Tibial nerve (tissue), 4 donors: ENCODE measurements at regions not wholly inside any gene's neighbourhood (a gene's known extent, or its start where the extent isn't known, plus 50 kb on each side); places are given as distances from the start of the nearest gene placed in this dataset.

Experiments
- DNase-seq, 2 donors: peaks; one replicate each; pipeline ENCODE4 v3.0.0-alpha.2; 2019; ENCODE audit warnings: low spot score in 2 of 2
- H3K27ac ChIP-seq, 4 donors: fragments of 200-600 bp; sonication (generic) in 3 of 4; one replicate each; pipeline ENCODE4 v1.5.1; 2017 to 2019; ENCODE audit warnings: mild to moderate bottlenecking in 1 of 4
- H3K27me3 ChIP-seq, 2 donors: fragments of 200-600 bp; sonication (generic) in 1 of 2; one replicate each; pipeline versions ENCODE4 v1.5.1 to v1.6.0; 2017 to 2019
- H3K36me3 ChIP-seq, 3 donors: fragments of 200-600 bp; sonication (generic); one replicate each; pipeline ENCODE4 v1.5.1; 2018 to 2019
- H3K4me1 ChIP-seq, 4 donors: fragments of 200-600 bp; sonication (generic) in 3 of 4; one replicate each; pipeline ENCODE4 v1.5.1; 2017 to 2019
- H3K4me3 ChIP-seq, 4 donors: fragments of 200-600 bp; sonication (generic) in 3 of 4; one replicate each; pipeline ENCODE4 v1.5.1; 2017 to 2019; ENCODE audit warnings: mild to moderate bottlenecking in 1 of 4, moderate library complexity in 1 of 4
- H3K9me3 ChIP-seq, 4 donors: fragments of 200-600 bp; sonication (generic) in 3 of 4; one replicate each; pipeline ENCODE4 v1.5.1; 2017 to 2019
- CTCF ChIP-seq, 5 experiments: fragments of 200-600 bp in 3 of 5; fragments of 450-650 bp in 2 of 5; sonication (generic) in 3 of 5; IDR thresholded peaks; one replicate each; pipeline ENCODE4 v1.5.1; 2016 to 2019; ENCODE audit warnings: antibody characterized with exemption in 5 of 5, mild to moderate bottlenecking in 3 of 5, moderate library complexity in 2 of 5
- EP300 ChIP-seq, 2 donors: sonication (generic); formaldehyde crosslinking; IDR thresholded peaks; one replicate each; pipeline ENCODE4 v1.6.1; 2017; ENCODE audit warnings: antibody characterized with exemption in 2 of 2, mild to moderate bottlenecking in 1 of 2
- POLR2A ChIP-seq, 2 donors: fragments of 450-650 bp; IDR thresholded peaks; one replicate each; pipeline ENCODE4 v1.6.1; 2017; ENCODE audit warnings: antibody characterized with exemption in 2 of 2, mild to moderate bottlenecking in 2 of 2, moderate library complexity in 2 of 2
- WGBS, 2 donors: methylation state at CpG; one replicate each; pipeline ENCODE4 v1.1.5; 2018; 5-methylcytosine and 5-hydroxymethylcytosine counted together

GRCh38 chr20:11051136-11051535, 377.3 kb upstream of the JAG1 start:
- TF ChIP-seq EP300 (IDR thresholded peaks at IDR 0.05) (no peak), POLR2A (IDR thresholded peaks at IDR 0.05) (no peak), CTCF (IDR thresholded peaks at IDR 0.05) (no peak)

GRCh38 chr20:11053310-11053709, 379.5 kb upstream of the JAG1 start:
- no peak for TF ChIP-seq CTCF (IDR thresholded peaks at IDR 0.05)
- no peak for TF ChIP-seq POLR2A (IDR thresholded peaks at IDR 0.05)
- no peaks in the 10 kb centered on the region for H3K36me3 ChIP-seq
- no peak overlapping the region for H3K4me3 ChIP-seq
- no peaks in the 10 kb centered on the region for H3K9me3 ChIP-seq
- H3K4me1 ChIP-seq = peaks cover 0 to 11% (median 0%) of the 10 kb centered on the region in 4 donors
- H3K27ac ChIP-seq = no peak overlapping the region
- no peaks in the 10 kb centered on the region for H3K27me3 ChIP-seq
- no peak for DNase-seq

More at GRCh38 chr20:11051136-11051535, 377.3 kb upstream of the JAG1 start:
- 47% methylated on average over 3 of the region's 3 CpGs for WGBS, 2 donors
- no peaks in the 10 kb centered on the region for H3K27me3 ChIP-seq
- peaks cover 0 to 6% (median 0%) of the 10 kb centered on the region in 4 donors for H3K4me1 ChIP-seq
- H3K4me3 ChIP-seq = no peak overlapping the region
- H3K27ac ChIP-seq = no peak overlapping the region
- H3K36me3 ChIP-seq = no peaks in the 10 kb centered on the region
- no peaks in the 10 kb centered on the region for H3K9me3 ChIP-seq
- no peak for DNase-seq

- no peak for DNase-seq
- WGBS, 2 donors = 81% methylated on average over 8 of the region's 8 CpGs
- H3K27ac ChIP-seq = no peak overlapping the region
- H3K4me3 ChIP-seq = no peak overlapping the region
- H3K9me3 ChIP-seq = no peaks in the 10 kb centered on the region
- TF ChIP-seq CTCF (IDR thresholded peaks at IDR 0.05) (no peak), EP300 (IDR thresholded peaks at IDR 0.05) (no peak), POLR2A (IDR thresholded peaks at IDR 0.05) (no peak)
- no peaks in the 10 kb centered on the region for H3K27me3 ChIP-seq
- no peaks in the 10 kb centered on the region for H3K36me3 ChIP-seq
- H3K4me1 ChIP-seq = peaks cover 0 to 15% (median 0%) of the 10 kb centered on the region in 4 donors
Measured at GRCh38 chr20:11054266-11054993, 380.6 kb upstream of the JAG1 start.

- Histone ChIP-seq H3K27ac (no peak overlapping the region), H3K27me3 (no peaks in the 10 kb centered on the region), H3K9me3 (no peaks in the 10 kb centered on the region), H3K36me3 (no peaks in the 10 kb centered on the region), H3K4me1 (peaks cover 0 to 29% (median 0%) of the 10 kb centered on the region in 4 donors), H3K4me3 (no peak overlapping the region)
- TF ChIP-seq CTCF (IDR thresholded peaks at IDR 0.05) (no peak), EP300 (IDR thresholded peaks at IDR 0.05) (no peak), POLR2A (IDR thresholded peaks at IDR 0.05) (no peak)
- WGBS, 2 donors = 88 to 91% methylated on average over 5 of the region's 5 CpGs
- DNase-seq = no peak
Measured at GRCh38 chr20:11056414-11056813, 382.6 kb upstream of the JAG1 start.

- H3K4me3 ChIP-seq = no peak overlapping the region
- DNase-seq = no peak
- H3K4me1 ChIP-seq = peaks cover 0 to 28% (median 0%) of the 10 kb centered on the region in 4 donors
- H3K27me3 ChIP-seq = no peaks in the 10 kb centered on the region
- peak overlapping the region in 2 of 4 donors; percentile 25 to 46 for H3K27ac ChIP-seq
- WGBS, 2 donors = 69 to 70% methylated on average over 1 of the region's 1 CpG
- H3K9me3 ChIP-seq = no peaks in the 10 kb centered on the region
- no peaks in the 10 kb centered on the region for H3K36me3 ChIP-seq
- TF ChIP-seq CTCF (IDR thresholded peaks at IDR 0.05) (no peak), EP300 (IDR thresholded peaks at IDR 0.05) (peak in 1 of 2 donors; percentile 41)
Measured at GRCh38 chr20:11057624-11058023, 383.8 kb upstream of the JAG1 start.
